Spleen (tissue), 7 donors: ENCODE measurements at regions not wholly inside any gene's neighbourhood (a gene's known extent, or its start where the extent isn't known, plus 50 kb on each side); places are given as distances from the start of the nearest gene placed in this dataset.

Source experiments
- POLR2AphosphoS5 ChIP-seq, 3 donors: sonication (generic); formaldehyde crosslinking; IDR thresholded peaks; one replicate each; pipeline ENCODE4 v1.5.1; 2017; ENCODE audit warnings: antibody characterized with exemption in 3 of 3
- TF ChIP-seq, protein P1 (sequence below), 11 experiments: fragments of 200-600 bp in 7 of 11; fragments of 450-650 bp in 4 of 11; sonication (generic) in 4 of 11; IDR thresholded peaks in 8 of 11; conservative IDR thresholded peaks in 3 of 11; 1 replicate in 7 of 11; 2 replicates in 4 of 11; pipeline versions ENCODE4 v1.4.0 to v1.8.0; 2016 to 2021; ENCODE audit warnings: antibody characterized with exemption in 11 of 11, inconsistent platforms in 4 of 11, mild to moderate bottlenecking in 1 of 11
- donor health status: DM: no; HTN: no; CAD: no; lungs with moderate emphysema.
- donor health status: DM: no; HTN: no; CAD: no.
- donor health status: DM: no; HTN: no; CAD: no.

DNA sequence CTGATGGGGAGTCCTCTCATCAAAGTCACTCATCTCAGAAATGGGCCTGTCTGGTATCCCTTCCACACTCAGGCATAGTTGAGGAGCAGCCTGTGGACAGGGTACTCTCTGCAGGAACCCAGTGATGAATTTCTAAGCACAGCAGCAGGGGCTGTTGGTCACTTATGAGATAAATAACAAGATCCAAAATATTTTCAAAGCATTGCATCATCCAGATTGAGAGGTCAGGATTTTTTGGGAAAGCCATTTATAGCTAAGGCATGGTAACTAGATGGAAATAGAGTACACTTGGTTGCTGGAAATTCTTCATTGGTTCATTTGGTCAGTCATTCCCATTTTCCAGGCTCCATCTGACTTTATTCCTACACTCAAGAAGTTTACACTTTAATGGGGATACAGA lies 246.8 kb upstream of the RAI14 start:
- TF ChIP-seq, protein P1, sequence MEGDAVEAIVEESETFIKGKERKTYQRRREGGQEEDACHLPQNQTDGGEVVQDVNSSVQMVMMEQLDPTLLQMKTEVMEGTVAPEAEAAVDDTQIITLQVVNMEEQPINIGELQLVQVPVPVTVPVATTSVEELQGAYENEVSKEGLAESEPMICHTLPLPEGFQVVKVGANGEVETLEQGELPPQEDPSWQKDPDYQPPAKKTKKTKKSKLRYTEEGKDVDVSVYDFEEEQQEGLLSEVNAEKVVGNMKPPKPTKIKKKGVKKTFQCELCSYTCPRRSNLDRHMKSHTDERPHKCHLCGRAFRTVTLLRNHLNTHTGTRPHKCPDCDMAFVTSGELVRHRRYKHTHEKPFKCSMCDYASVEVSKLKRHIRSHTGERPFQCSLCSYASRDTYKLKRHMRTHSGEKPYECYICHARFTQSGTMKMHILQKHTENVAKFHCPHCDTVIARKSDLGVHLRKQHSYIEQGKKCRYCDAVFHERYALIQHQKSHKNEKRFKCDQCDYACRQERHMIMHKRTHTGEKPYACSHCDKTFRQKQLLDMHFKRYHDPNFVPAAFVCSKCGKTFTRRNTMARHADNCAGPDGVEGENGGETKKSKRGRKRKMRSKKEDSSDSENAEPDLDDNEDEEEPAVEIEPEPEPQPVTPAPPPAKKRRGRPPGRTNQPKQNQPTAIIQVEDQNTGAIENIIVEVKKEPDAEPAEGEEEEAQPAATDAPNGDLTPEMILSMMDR (IDR thresholded peaks at IDR 0.05 in 8 of 11, conservative IDR thresholded peaks at IDR 0.05 in 3 of 11) = no peak
- TF ChIP-seq POLR2AphosphoS5 (IDR thresholded peaks at IDR 0.05) = no peak
